ENCODE measurements at regions not wholly inside any gene's neighbourhood (a gene's known extent, or its start where the extent isn't known, plus 50 kb on each side); places are given as distances from the start of the nearest gene placed in this dataset.

DNA sequence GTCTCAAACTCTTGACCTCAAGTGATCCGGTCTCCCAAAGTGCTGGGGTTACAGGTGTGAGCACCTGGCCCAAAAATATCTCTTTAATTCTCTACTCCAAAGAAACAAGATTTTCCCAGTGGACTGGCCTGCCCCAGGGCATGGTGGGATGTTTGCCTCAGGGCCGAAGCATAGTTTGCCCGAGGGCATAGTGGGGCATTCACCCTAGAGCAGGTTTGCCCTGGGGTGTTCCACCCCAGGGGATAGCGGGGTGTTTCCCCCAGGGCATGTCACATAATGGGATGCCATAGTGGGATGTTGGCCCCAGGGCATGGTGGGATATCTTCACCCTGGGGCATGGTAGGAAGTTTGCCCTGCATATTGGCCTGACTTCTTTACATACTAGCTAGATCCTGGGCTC lies 97.2 kb downstream of the VEGFA start:
- H3K4me3 Mint-ChIP-seq (ENCODE audit: low read depth), result no peak overlapping the region
- intact Hi-C loops (cut with micrococcal nuclease), result no loop called here
- H3K4me1 Mint-ChIP-seq (ENCODE audit: low read depth), result no peaks in the 10 kb centered on the region
- no peaks in the 10 kb centered on the region for H3K9me3 Mint-ChIP-seq
- no peak overlapping the region for H3K27ac Mint-ChIP-seq
- DNase-seq (ENCODE audit: low spot score), result no peak
- H3K27me3 Mint-ChIP-seq (ENCODE audit: low read depth), result peaks cover 18% of the 10 kb centered on the region
- H3K36me3 Mint-ChIP-seq (ENCODE audit: low read depth), result no peaks in the 10 kb centered on the region

GRCh38 chr6:43865932-43866645 lies 96.1 kb downstream of the VEGFA start:
- H3K9me3 Mint-ChIP-seq, result no peaks in the 10 kb centered on the region
- intact Hi-C loops (cut with micrococcal nuclease), result no loop called here
- no peaks in the 10 kb centered on the region for H3K4me1 Mint-ChIP-seq (ENCODE audit: low read depth)
- no peak overlapping the region for H3K4me3 Mint-ChIP-seq (ENCODE audit: low read depth)
- no peak for DNase-seq (ENCODE audit: low spot score)
- H3K36me3 Mint-ChIP-seq (ENCODE audit: low read depth), result no peaks in the 10 kb centered on the region
- peaks cover 11% of the 10 kb centered on the region for H3K27me3 Mint-ChIP-seq (ENCODE audit: low read depth)
- H3K27ac Mint-ChIP-seq, result no peak overlapping the region

DNA sequence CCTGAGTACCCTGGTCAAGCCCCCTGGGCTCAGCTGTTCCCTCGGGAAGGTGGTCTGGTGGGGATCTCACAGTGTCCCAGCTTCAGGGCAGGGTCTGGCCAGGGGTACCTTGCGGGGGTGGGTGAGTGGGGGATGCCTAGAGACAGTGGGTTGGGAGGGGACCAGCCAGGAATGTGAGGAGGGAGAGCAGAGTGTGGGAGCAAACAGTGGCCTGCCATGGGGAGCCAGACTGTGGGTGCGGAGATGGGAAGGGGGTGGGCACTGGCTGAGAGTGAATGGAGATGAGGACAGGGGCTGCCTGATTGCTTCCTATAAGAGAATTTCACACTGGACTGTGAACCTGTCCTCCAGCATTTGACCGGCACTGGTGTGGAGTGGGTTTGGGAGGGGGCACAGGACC lies 95.1 kb downstream of the VEGFA start:
- DNase-seq (ENCODE audit: low spot score), result no peak
- Mint-ChIP-seq H3K9me3 (no peaks in the 10 kb centered on the region), H3K27ac (no peak overlapping the region), H3K4me1 (ENCODE audit: low read depth) (no peaks in the 10 kb centered on the region), H3K4me3 (ENCODE audit: low read depth) (no peak overlapping the region), H3K27me3 (ENCODE audit: low read depth) (peaks cover 6% of the 10 kb centered on the region), H3K36me3 (ENCODE audit: low read depth) (no peaks in the 10 kb centered on the region)
- intact Hi-C loops (cut with micrococcal nuclease), result no loop called here

- Mint-ChIP-seq H3K27ac (no peak overlapping the region), H3K36me3 (ENCODE audit: low read depth) (no peaks in the 10 kb centered on the region), H3K4me1 (ENCODE audit: low read depth) (no peaks in the 10 kb centered on the region), H3K9me3 (no peaks in the 10 kb centered on the region), H3K4me3 (ENCODE audit: low read depth) (no peak overlapping the region), H3K27me3 (ENCODE audit: low read depth) (peaks cover 11% of the 10 kb centered on the region)
- intact Hi-C loops (cut with micrococcal nuclease), result no loop called here
- no peak for DNase-seq (ENCODE audit: low spot score)
Measured at GRCh38 chr6:43862925-43863324, 92.9 kb downstream of the VEGFA start.

DNA sequence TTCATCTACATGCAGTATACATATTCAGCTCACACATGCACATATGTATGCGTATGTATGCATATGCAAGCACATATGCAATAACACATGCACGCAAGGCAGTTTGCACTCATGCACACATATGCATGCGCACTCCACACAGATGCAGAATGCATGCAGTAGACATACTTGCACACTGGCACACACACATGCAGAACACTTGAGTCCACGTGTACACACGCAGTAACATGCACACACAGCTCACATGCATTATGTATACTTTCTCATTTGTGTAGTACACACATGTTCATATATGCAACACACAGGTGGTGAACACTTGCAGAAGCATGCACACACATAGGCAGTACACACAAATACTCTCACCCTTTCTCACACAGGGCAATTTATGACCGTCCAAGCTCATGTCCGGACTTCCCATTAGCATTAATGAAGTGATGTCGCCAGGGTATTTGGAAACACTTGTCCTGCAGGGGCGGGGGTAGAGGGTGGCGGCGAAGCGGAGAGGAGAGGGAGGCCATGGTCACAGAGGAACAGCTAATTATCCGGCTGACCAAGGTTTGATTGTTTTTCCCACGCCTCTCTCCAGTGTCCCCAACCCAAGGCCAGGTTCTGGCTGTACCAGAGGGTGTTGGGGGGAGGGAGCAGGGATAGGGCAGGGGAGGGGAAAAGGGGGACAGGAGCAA lies 91.3 kb downstream of the VEGFA start:
- Mint-ChIP-seq H3K4me1 (ENCODE audit: low read depth) (no peaks in the 10 kb centered on the region), H3K27ac (no peak overlapping the region), H3K27me3 (ENCODE audit: low read depth) (peaks cover 9% of the 10 kb centered on the region), H3K4me3 (ENCODE audit: low read depth) (no peak overlapping the region), H3K9me3 (no peaks in the 10 kb centered on the region), H3K36me3 (ENCODE audit: low read depth) (no peaks in the 10 kb centered on the region)
- intact Hi-C loops (cut with micrococcal nuclease), result no loop called here
- no peak for DNase-seq (ENCODE audit: low spot score)

- H3K4me3 Mint-ChIP-seq (ENCODE audit: low read depth), result no peak overlapping the region
- H3K36me3 Mint-ChIP-seq (ENCODE audit: low read depth), result no peaks in the 10 kb centered on the region
- intact Hi-C loops (cut with micrococcal nuclease), result no loop called here
- DNase-seq (ENCODE audit: low spot score), result no peak
- no peaks in the 10 kb centered on the region for H3K9me3 Mint-ChIP-seq
- peaks cover 5% of the 10 kb centered on the region for H3K27me3 Mint-ChIP-seq (ENCODE audit: low read depth)
- H3K27ac Mint-ChIP-seq, result no peak overlapping the region
- no peaks in the 10 kb centered on the region for H3K4me1 Mint-ChIP-seq (ENCODE audit: low read depth)
Measured at GRCh38 chr6:43860285-43860684, 90.3 kb downstream of the VEGFA start.

DNA sequence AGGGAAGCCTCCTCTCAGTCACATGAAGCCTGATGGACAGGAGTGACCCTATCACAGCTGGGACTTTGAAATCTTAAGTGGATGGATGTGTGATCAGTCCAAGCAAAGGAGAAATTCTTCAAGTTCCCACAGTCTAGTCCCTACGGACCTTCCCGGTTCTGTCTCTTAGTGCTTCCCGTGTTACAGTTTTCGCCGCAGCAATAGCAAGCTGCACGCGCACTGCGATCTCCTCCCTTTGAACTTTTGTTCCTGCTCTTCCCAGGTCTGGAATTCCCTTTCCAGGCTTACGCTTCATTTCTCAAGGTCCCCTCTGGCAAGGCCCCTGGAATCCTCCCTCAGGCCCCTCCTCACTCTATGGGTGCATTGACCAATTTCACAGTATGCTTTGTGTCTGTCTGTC lies 89.2 kb downstream of the VEGFA start:
- intact Hi-C loops (cut with micrococcal nuclease), result no loop called here
- DNase-seq (ENCODE audit: low spot score), result no peak
- no peaks in the 10 kb centered on the region for H3K36me3 Mint-ChIP-seq (ENCODE audit: low read depth)
- no peaks in the 10 kb centered on the region for H3K4me1 Mint-ChIP-seq (ENCODE audit: low read depth)
- H3K9me3 Mint-ChIP-seq, result no peaks in the 10 kb centered on the region
- peaks cover 5% of the 10 kb centered on the region for H3K27me3 Mint-ChIP-seq (ENCODE audit: low read depth)
- H3K27ac Mint-ChIP-seq, result no peak overlapping the region
- H3K4me3 Mint-ChIP-seq (ENCODE audit: low read depth), result no peak overlapping the region

- no peak for DNase-seq (ENCODE audit: low spot score)
- intact Hi-C loops (cut with micrococcal nuclease), result no loop called here
- no peak overlapping the region for H3K27ac Mint-ChIP-seq
- peaks cover 5% of the 10 kb centered on the region for H3K27me3 Mint-ChIP-seq (ENCODE audit: low read depth)
- no peaks in the 10 kb centered on the region for H3K36me3 Mint-ChIP-seq (ENCODE audit: low read depth)
- H3K4me3 Mint-ChIP-seq (ENCODE audit: low read depth), result no peak overlapping the region
- no peaks in the 10 kb centered on the region for H3K4me1 Mint-ChIP-seq (ENCODE audit: low read depth)
- H3K9me3 Mint-ChIP-seq, result no peaks in the 10 kb centered on the region
Measured at GRCh38 chr6:43858161-43859153, 88.4 kb downstream of the VEGFA start.

DNA sequence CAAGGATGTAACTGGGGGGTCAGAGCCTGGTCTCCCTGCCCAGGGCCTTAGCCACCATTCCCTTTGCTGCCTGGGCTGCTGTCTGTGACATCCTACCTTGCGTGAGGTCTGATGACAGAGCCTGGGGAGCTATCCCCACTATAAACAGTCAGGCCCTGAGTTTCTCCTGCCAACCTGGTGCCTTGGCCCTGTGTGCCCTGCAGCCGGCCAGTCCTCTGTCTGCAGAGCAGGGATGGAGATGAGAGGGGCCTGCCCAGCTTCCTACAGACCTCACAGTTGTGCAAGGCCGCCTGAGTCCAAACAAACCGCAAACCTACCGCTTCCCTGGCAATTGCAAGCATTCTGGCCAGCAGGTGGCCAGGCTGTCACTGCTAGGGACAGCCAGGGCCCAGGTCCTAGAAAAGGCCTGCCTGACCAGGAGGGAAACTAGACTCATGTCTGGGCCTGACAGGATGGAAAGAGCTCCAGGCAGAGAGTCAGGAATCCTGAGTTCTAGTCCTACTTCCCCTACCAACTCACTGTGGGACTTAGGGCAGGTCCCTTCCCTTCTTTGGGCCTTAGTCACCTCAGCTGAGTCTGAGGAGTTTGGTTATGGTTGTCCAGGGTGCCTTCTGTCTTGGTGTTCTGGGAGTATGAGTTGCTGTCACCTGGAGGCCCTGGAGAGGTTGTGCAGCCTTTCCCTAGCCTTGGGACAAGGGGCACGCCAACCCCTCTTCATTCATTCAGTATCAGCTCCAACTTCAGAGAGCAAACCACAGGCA lies 86.2 kb downstream of the VEGFA start:
- no peaks in the 10 kb centered on the region for H3K4me1 Mint-ChIP-seq (ENCODE audit: low read depth)
- no peaks in the 10 kb centered on the region for H3K9me3 Mint-ChIP-seq
- H3K4me3 Mint-ChIP-seq (ENCODE audit: low read depth), result no peak overlapping the region
- H3K27ac Mint-ChIP-seq, result no peak overlapping the region
- intact Hi-C loops (cut with micrococcal nuclease), result no loop called here
- no peaks in the 10 kb centered on the region for H3K36me3 Mint-ChIP-seq (ENCODE audit: low read depth)
- H3K27me3 Mint-ChIP-seq (ENCODE audit: low read depth), result peaks cover 5% of the 10 kb centered on the region
- DNase-seq (ENCODE audit: low spot score), result no peak

DNA sequence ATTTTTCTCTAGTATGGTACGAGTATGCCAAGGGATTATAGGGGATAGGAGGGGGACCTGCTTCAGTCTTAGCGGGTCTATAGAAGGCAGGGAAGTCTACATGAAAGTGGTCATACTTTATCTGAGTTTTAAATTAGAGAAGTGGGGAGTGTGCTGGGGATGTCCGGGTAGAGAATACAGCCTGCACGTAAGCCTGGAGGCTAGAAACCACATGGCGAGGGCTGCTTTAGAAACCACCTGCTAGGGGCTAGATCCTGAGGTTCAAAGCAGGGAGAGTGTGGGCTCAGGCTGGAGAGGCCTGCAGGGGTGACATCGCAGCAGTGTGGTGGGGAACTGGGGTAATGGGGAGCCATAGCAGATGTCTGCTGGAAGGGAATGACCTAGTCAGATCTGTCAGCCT lies 85.2 kb downstream of the VEGFA start:
- Mint-ChIP-seq H3K27me3 (ENCODE audit: low read depth) (peaks cover 5% of the 10 kb centered on the region), H3K27ac (no peak overlapping the region), H3K9me3 (no peaks in the 10 kb centered on the region)

DNA sequence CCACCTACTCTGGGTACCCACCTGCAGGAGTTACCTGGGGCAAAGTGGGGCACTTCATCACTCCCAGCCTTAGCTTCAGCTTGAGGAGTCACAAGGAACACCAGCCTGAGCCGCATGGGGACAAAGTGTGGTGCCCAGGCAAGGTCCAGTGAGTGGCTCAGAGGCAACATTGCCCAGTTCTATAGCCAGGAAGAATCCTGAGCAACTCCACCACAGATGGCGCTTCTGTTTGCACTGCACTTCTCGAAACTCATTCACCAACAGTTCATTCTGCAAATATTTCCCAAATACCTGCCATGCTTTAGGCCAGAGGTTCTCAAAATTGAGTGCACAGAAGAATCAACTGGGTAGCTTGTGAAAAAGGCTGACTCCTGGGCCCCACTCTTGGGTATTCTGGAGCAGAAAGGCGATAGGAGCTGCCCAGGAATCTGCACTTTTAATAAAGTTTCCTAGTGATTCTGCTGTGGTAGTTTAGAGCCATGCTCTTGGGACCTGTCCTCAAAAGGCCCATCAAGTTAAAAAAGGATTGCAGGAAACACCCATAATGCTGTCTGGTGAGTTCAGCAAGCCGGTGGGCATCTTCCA lies 83.1 kb downstream of the VEGFA start:
- intact Hi-C loops (cut with micrococcal nuclease), result no loop called here
- H3K4me1 Mint-ChIP-seq (ENCODE audit: low read depth), result no peaks in the 10 kb centered on the region
- H3K9me3 Mint-ChIP-seq, result no peaks in the 10 kb centered on the region
- no peak overlapping the region for H3K4me3 Mint-ChIP-seq (ENCODE audit: low read depth)
- H3K27ac Mint-ChIP-seq, result no peak overlapping the region
- no peaks in the 10 kb centered on the region for H3K27me3 Mint-ChIP-seq (ENCODE audit: low read depth)
- no peaks in the 10 kb centered on the region for H3K36me3 Mint-ChIP-seq (ENCODE audit: low read depth)
- DNase-seq (ENCODE audit: low spot score), result no peak

More for the DNA sequence above, 85.2 kb downstream of the VEGFA start:
- intact Hi-C loops (cut with micrococcal nuclease), result no loop called here
- no peak for DNase-seq (ENCODE audit: low spot score)
- no peak overlapping the region for H3K4me3 Mint-ChIP-seq (ENCODE audit: low read depth)
- H3K36me3 Mint-ChIP-seq (ENCODE audit: low read depth), result no peaks in the 10 kb centered on the region
- no peaks in the 10 kb centered on the region for H3K4me1 Mint-ChIP-seq (ENCODE audit: low read depth)

DNA sequence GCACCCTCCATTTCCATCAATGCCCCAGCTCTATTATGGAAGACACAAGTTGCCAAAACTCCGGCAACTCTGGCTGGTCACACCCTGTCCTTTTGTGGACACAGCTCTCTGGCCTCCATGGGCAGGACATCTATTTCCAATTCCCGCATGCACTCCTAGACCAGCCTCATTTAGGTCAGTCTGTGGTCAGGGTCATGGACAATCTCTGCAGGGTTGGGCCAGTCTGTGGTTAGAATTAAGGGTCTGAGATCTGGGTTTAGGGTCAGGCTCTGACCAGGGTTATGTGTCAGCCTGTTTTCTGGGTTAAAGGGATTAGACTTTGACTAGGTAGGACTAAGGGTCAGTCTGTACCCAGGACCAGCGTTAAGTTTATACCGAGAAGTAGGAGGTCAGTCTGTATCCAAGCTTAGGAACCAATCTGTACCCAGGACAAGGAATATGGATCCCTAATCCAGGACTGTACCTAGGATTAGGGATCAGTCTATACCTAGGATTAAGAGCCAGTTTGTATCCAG lies 82.4 kb downstream of the VEGFA start:
- H3K27ac Mint-ChIP-seq, result no peak overlapping the region

More for the DNA sequence above, 82.4 kb downstream of the VEGFA start:
- no peaks in the 10 kb centered on the region for H3K9me3 Mint-ChIP-seq
- H3K27me3 Mint-ChIP-seq (ENCODE audit: low read depth), result peaks cover 2% of the 10 kb centered on the region
- no peak for DNase-seq (ENCODE audit: low spot score)
- no peaks in the 10 kb centered on the region for H3K4me1 Mint-ChIP-seq (ENCODE audit: low read depth)
- intact Hi-C loops (cut with micrococcal nuclease), result no loop called here
- H3K4me3 Mint-ChIP-seq (ENCODE audit: low read depth), result no peak overlapping the region
- H3K36me3 Mint-ChIP-seq (ENCODE audit: low read depth), result no peaks in the 10 kb centered on the region

Measured in activated T-helper 2 cell treated with anti-CD3 and anti-CD28 coated beads, Interferon-gamma antibody, Interleukin-2, Interleukin-4, amounts not matched to agents 10 μg/mL and 5 μg/mL and 100 μg/mL, durations not matched to agents 14 hours and 24 hours and 36 hours (primary cell).